Activated T-helper 1 cell treated with anti-CD3 and anti-CD28 coated beads, Interleukin-12 subunit alpha, Interleukin-12 subunit beta, Interleukin-2, Interleukin-4 antibody, amounts not matched to agents 30 ng/mL and 10 ng/mL and 1 ng/mL, durations not matched to agents 14 hours and 24 hours and 36 hours (primary cell): ENCODE measurements at regions not wholly inside any gene's neighbourhood (a gene's known extent, or its start where the extent isn't known, plus 50 kb on each side); places are given as distances from the start of the nearest gene placed in this dataset.

Experiments used
- DNase-seq: peaks from one replicate; pipeline ENCODE4 v3.0.0; 2021; ENCODE audit warnings: low spot score
- H3K27ac Mint-ChIP-seq: one replicate; pipeline ENCODE4 v1.8.0; 2021; ENCODE audit warnings: mild to moderate bottlenecking, mixed read lengths
- H3K27me3 Mint-ChIP-seq: one replicate; pipeline ENCODE4 v1.8.0; 2022; ENCODE audit warnings: mild to moderate bottlenecking, moderate library complexity, mixed read lengths; ENCODE audit not compliant: insufficient read depth
- H3K36me3 Mint-ChIP-seq: one replicate; pipeline ENCODE4 v1.8.0; 2021; ENCODE audit warnings: low read depth, mixed read lengths
- H3K4me1 Mint-ChIP-seq: one replicate; pipeline ENCODE4 v1.8.0; 2021; ENCODE audit warnings: low read depth, mixed read lengths
- H3K4me3 Mint-ChIP-seq: one replicate; pipeline ENCODE4 v1.8.0; 2021; ENCODE audit warnings: mild to moderate bottlenecking, moderate library complexity, mixed read lengths
- H3K9me3 Mint-ChIP-seq: one replicate; pipeline ENCODE4 v1.8.0; 2021; ENCODE audit warnings: mixed read lengths
- intact Hi-C: fragments of 100-400 bp; cut with micrococcal nuclease; formaldehyde crosslinking; loops from one replicate; pipeline ENCODE4 v1.15.1; 2024

- intact Hi-C loops: loop anchor here (5.0 kb wide), 2 partner anchors 623 to 1763 kb away; no protein-coding TSS in a partner anchor
- Mint-ChIP-seq H3K4me3 (no peak overlapping the region), H3K4me1 (no peaks in the 10 kb centered on the region), H3K9me3 (no peaks in the 10 kb centered on the region), H3K27ac (no peak overlapping the region), H3K27me3 (no peaks in the 10 kb centered on the region), H3K36me3 (no peaks in the 10 kb centered on the region)
- DNase-seq: no peak
These were observed 291.2 kb upstream of the ADGRB3 start for GRCh38 chr6:68343901-68344300.

DNA sequence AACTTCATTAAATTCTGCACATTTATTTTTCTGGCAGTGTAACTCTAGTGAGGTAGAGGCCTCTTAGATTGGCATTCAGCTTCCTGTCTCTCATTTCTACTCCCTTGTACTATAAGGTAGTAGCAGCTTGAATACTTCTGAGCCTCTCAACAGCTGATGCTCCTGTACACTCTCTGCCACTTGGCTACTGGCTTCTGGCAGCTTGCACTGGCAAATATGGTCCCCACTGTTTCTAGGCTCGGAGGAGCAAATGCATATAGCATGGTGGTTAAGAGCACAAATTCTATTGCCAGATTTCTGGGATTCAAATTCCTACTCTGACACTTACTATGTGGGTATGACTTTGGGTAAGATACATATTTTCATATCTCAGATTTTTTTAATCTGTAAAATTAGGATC, 292.8 kb upstream of the ADGRB3 start:
- H3K27ac Mint-ChIP-seq: no peak overlapping the region
- no peaks in the 10 kb centered on the region for H3K27me3 Mint-ChIP-seq
- intact Hi-C loops: loop anchor here (5.0 kb wide), 2 partner anchors 625 to 1765 kb away; no protein-coding TSS in a partner anchor
- H3K4me1 Mint-ChIP-seq: no peaks in the 10 kb centered on the region
- H3K36me3 Mint-ChIP-seq: no peaks in the 10 kb centered on the region
- H3K4me3 Mint-ChIP-seq: no peak overlapping the region
- no peaks in the 10 kb centered on the region for H3K9me3 Mint-ChIP-seq
- DNase-seq: no peak

GRCh38 chr6:68339488-68340131, 295.5 kb upstream of the ADGRB3 start:
- H3K27ac Mint-ChIP-seq: no peak overlapping the region
- H3K4me1 Mint-ChIP-seq: no peaks in the 10 kb centered on the region
- no peaks in the 10 kb centered on the region for H3K27me3 Mint-ChIP-seq
- H3K4me3 Mint-ChIP-seq: no peak overlapping the region
- H3K36me3 Mint-ChIP-seq: no peaks in the 10 kb centered on the region
- DNase-seq: no peak
- no peaks in the 10 kb centered on the region for H3K9me3 Mint-ChIP-seq
- intact Hi-C loops: loop anchor here (5.0 kb wide), 2 partner anchors 628 to 1768 kb away; no protein-coding TSS in a partner anchor

- intact Hi-C loops: no loop called here
- no peak overlapping the region for H3K27ac Mint-ChIP-seq
- H3K36me3 Mint-ChIP-seq: no peaks in the 10 kb centered on the region
- H3K4me3 Mint-ChIP-seq: no peak overlapping the region
- H3K4me1 Mint-ChIP-seq: no peaks in the 10 kb centered on the region
- no peaks in the 10 kb centered on the region for H3K27me3 Mint-ChIP-seq
- no peaks in the 10 kb centered on the region for H3K9me3 Mint-ChIP-seq
- DNase-seq: no peak
These were observed 301.6 kb upstream of the ADGRB3 start for GRCh38 chr6:68333442-68333841.

GRCh38 chr6:68328156-68328555, 306.9 kb upstream of the ADGRB3 start:
- H3K9me3 Mint-ChIP-seq: no peaks in the 10 kb centered on the region
- H3K36me3 Mint-ChIP-seq: no peaks in the 10 kb centered on the region
- DNase-seq: no peak
- H3K4me3 Mint-ChIP-seq: no peak overlapping the region
- intact Hi-C loops: no loop called here
- no peaks in the 10 kb centered on the region for H3K27me3 Mint-ChIP-seq
- H3K4me1 Mint-ChIP-seq: no peaks in the 10 kb centered on the region
- no peak overlapping the region for H3K27ac Mint-ChIP-seq

DNA sequence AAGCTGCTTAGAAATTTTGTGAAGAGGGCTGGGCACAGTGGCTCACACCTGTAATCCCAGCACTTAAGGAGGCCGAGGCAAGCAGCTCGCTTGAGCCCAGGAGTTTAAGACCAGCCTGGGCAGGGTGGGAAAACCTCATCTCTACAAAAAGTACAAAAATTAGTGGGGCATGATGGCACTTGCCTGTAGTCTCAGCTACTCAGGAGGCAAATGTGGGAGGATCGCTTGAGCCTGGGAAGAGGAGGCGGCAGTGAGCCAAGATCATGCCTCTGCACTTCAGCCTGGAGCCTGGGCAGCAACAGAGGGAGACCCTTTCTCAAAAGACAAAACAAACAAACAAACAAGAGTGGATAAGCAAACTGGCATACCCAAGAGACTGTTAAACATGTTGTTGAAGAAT, 308.3 kb upstream of the ADGRB3 start:
- no peaks in the 10 kb centered on the region for H3K4me1 Mint-ChIP-seq
- no peaks in the 10 kb centered on the region for H3K36me3 Mint-ChIP-seq
- no peaks in the 10 kb centered on the region for H3K9me3 Mint-ChIP-seq
- H3K27ac Mint-ChIP-seq: no peak overlapping the region
- intact Hi-C loops: no loop called here
- DNase-seq: no peak
- no peaks in the 10 kb centered on the region for H3K27me3 Mint-ChIP-seq
- H3K4me3 Mint-ChIP-seq: no peak overlapping the region

- DNase-seq: no peak
- Mint-ChIP-seq H3K27me3 (no peaks in the 10 kb centered on the region), H3K9me3 (no peaks in the 10 kb centered on the region), H3K36me3 (no peaks in the 10 kb centered on the region), H3K4me3 (no peak overlapping the region), H3K4me1 (no peaks in the 10 kb centered on the region), H3K27ac (no peak overlapping the region)
- intact Hi-C loops: no loop called here
These were observed 317.7 kb upstream of the ADGRB3 start for GRCh38 chr6:68317366-68317765.

DNA sequence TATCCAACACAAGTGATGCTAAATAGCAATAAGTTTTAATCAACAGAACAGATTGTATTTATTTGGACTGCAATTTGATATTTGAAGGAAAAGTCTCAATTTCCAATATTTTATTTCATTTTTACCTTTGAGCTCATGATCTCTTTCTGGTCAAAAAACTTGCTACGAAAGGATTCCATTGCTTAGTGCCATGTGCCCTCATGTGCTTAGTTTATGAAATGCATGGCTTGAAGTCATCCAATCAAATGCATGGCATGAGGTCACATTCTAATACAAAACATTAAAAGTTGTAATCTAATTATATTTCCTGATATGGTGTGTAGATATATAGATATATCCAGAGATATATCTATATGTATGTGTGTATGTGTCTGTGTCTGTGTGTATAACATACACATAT, 321.2 kb upstream of the ADGRB3 start:
- H3K27ac Mint-ChIP-seq: no peak overlapping the region
- no peaks in the 10 kb centered on the region for H3K27me3 Mint-ChIP-seq
- no peak for DNase-seq
- H3K9me3 Mint-ChIP-seq: no peaks in the 10 kb centered on the region
- H3K4me1 Mint-ChIP-seq: no peaks in the 10 kb centered on the region
- H3K4me3 Mint-ChIP-seq: no peak overlapping the region
- intact Hi-C loops: no loop called here
- H3K36me3 Mint-ChIP-seq: no peaks in the 10 kb centered on the region

DNA sequence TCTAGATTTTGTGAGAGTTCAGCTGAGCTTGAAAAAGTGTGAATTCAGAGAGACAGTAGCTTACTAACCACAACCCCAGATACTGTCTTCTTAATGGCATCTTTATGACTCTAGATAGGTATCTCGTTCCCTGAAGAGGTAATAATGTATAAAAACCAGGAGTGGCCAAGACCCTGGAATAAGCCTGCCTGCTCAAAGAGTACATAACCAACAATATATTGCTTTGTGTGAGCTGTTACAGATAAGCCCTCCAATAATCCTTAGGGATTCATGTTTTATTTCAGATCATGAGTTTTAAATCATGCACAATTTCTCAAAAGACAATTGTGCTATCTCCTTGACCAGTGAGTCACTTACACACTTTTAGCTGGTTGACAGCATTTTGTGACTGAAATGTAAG, 327.8 kb upstream of the ADGRB3 start:
- no peaks in the 10 kb centered on the region for H3K9me3 Mint-ChIP-seq
- H3K36me3 Mint-ChIP-seq: no peaks in the 10 kb centered on the region
- H3K4me1 Mint-ChIP-seq: no peaks in the 10 kb centered on the region
- no peak for DNase-seq
- no peaks in the 10 kb centered on the region for H3K27me3 Mint-ChIP-seq
- no peak overlapping the region for H3K4me3 Mint-ChIP-seq
- H3K27ac Mint-ChIP-seq: no peak overlapping the region
- intact Hi-C loops: no loop called here

DNA sequence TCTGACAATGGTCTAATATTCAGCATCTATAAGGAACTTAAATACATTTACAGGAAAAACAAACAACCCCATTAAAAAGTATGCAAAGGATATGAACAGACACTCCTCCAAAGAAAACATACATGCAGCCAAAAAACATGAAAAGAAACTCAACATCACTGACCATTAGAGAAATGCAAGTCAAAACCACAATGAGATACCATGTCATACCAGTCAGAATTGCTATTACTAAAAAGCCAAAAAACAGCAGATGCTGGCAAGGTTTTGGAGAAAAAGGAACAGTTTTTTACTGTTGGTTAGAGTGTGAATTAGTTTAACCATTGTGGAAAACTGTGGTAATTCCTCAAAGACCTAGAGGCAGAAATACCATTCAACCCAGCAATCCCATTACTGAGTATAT, 339.0 kb upstream of the ADGRB3 start:
- no peaks in the 10 kb centered on the region for H3K27me3 Mint-ChIP-seq
- no peak for DNase-seq
- no peaks in the 10 kb centered on the region for H3K4me1 Mint-ChIP-seq
- no peak overlapping the region for H3K4me3 Mint-ChIP-seq
- no peaks in the 10 kb centered on the region for H3K36me3 Mint-ChIP-seq
- intact Hi-C loops: no loop called here
- H3K27ac Mint-ChIP-seq: no peak overlapping the region
- peaks cover 6% of the 10 kb centered on the region for H3K9me3 Mint-ChIP-seq

GRCh38 chr6:68282646-68283045, 352.4 kb upstream of the ADGRB3 start:
- Mint-ChIP-seq H3K4me3 (no peak overlapping the region), H3K27ac (no peak overlapping the region), H3K9me3 (peaks cover 12% of the 10 kb centered on the region), H3K4me1 (no peaks in the 10 kb centered on the region), H3K36me3 (no peaks in the 10 kb centered on the region), H3K27me3 (no peaks in the 10 kb centered on the region)
- intact Hi-C loops: no loop called here
- DNase-seq: no peak

DNA sequence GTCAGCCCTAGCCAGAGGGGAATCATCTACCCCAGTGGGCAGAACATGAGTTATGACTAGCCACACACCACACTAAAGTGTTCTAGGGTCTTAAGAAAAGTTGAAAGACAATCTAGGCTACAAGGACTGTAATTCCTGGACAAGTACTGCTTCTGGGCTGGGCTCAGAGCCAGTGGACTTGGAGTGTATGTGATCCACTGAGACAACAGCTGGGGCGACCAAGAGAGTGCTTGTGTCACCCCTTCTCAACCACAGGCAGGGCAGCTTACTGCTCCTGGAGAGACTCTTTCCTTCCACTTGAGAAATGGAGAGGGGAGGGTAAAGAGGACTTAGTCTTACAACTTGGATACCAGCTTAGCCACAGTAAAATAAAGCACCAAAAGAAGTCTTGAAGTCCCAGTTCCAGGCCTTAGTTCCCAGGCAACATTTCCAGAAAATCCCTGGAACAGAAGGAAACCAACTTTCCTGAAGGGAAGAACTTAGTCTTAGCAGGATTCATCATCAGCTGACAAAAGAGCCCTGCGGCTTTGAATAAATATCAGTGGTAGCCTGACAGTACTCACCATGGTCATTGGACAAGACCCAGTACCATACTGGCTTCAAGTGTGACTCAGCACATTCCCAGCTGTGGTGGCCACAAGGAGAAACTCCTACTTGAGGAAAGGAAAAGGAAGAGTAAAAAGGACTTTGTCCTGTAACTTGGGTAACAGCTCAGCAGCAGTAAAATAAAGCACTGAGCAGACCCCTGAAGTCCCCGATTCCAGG, 355.1 kb upstream of the ADGRB3 start:
- Mint-ChIP-seq H3K4me3 (no peak overlapping the region), H3K36me3 (no peaks in the 10 kb centered on the region), H3K4me1 (no peaks in the 10 kb centered on the region), H3K27me3 (no peaks in the 10 kb centered on the region), H3K9me3 (peaks cover 9% of the 10 kb centered on the region), H3K27ac (no peak overlapping the region)
- no peak for DNase-seq
- intact Hi-C loops: no loop called here

GRCh38 chr6:68273297-68273696, 361.8 kb upstream of the ADGRB3 start:
- Mint-ChIP-seq H3K4me3 (no peak overlapping the region), H3K4me1 (no peaks in the 10 kb centered on the region), H3K27me3 (no peaks in the 10 kb centered on the region), H3K36me3 (no peaks in the 10 kb centered on the region), H3K9me3 (peaks cover 3% of the 10 kb centered on the region), H3K27ac (no peak overlapping the region)
- no peak for DNase-seq
- intact Hi-C loops: no loop called here
